ENCODE measurements at regions not wholly inside any gene's neighbourhood (a gene's known extent, or its start where the extent isn't known, plus 50 kb on each side); places are given as distances from the start of the nearest gene placed in this dataset.
"Not testable (repeated sequence)": the region's sequence is repeated elsewhere in the genome, so short reads cannot be mapped to it uniquely, and the experiment has no call there.

DNA sequence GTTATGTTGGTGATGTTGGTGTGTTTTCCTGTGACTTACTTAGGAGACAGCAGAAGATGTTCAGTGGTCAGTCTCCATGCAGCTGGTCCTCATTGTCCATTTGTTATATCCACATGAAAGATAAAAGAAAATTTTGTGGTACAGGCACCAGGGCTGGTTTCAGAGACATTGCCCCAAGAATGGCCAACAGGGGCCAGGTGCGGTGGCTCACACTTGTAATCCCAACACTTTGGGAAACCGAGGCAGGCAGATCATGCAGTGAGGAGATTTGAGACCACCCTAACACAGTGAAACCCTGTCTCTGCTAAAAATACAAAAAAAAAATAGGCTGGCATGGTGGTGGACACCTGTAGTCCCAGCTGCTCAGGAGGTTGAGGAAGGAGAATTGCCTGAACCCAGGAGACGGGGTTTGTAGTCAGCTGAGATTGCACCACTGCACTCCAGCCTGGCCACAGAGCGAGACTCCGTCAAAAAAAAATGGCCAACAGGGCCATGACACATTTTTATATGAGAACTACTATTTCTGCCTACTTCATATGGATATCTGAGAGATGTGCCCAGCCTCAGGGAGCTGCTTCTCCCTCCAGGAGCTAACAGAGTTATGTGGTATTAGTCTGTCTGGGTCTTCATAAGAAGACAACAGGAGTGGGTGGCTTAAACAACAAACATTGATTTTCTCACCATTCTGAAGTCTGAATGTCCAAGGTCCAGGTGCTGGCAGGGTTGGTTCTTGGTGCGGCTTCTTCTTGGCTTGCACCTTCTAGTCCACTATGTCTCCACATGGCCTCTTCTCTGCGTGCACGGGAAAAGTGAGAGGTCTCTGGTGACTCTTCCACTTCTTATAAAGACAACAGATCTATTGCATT is 821.7 kb downstream of the TMEM121 start:
- no peak for DNase-seq

DNA sequence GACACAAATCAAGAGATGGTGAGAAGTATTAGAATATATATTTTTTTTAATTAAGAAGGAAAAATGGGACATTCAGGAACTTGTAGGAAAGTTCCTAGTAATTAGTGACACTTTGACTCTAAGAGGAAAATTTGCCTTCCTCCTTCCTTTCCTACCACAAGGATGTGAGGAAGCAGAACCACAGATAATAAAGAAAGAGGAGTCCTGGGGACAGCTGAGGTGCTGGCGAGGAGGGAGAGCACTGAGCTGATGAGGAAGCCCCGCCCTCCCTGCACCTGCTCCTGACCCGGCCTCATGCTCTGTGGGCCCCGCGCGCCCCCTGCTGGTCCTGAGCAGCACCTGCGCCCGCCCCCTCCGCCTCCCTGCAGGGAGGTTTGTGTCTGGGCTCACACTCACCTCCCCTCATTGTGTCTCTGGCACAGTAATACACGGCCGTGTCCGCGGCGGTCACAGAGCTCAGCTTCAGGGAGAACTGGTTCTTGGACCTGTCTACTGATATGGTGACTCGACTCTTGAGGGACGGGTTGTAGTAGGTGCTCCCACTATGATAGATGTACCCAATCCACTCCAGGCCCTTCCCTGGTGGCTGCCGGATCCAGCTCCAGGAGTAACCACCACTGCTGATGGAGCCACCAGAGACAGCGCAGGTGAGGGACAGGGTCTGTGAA is 822.6 kb downstream of the TMEM121 start:
- peak; percentile 5 for DNase-seq

DNA sequence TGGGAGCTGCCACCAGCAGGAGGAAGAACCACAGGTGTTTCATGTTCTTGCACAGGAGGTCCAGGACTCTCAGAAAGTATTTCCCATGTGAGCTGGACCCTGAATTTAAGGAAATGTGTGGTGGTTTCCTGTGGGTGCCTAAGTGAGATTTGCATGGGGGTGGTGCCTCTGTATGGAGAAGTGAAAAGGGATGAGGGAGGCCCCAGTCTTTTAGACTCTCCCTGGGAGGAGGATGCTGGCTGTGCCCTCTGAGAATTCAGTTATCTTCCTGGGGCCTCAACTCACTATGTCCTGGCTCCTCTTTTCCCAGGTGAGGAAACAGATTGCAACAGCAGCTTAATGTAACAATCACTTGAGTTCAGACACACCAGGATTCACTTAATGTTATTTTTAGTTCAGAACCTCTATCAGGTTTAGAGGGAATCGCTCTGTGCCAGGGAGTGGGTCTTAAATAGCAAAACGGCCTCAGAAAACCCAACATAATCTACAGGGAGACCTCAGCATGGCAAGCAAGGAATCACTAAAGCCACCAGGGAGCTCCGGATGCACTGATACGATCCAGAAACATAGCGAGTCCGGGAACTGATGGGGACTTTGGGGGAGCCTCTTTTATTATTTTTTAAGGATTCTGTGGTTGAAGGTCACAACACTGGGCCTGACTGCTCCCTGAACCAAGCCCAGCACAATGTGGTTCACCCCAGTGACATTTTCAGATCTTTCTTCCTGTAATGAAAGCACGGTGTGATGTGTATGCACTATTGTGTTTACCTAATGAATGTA is 823.5 kb downstream of the TMEM121 start:
- DNase-seq = not testable (repeated sequence)

DNA sequence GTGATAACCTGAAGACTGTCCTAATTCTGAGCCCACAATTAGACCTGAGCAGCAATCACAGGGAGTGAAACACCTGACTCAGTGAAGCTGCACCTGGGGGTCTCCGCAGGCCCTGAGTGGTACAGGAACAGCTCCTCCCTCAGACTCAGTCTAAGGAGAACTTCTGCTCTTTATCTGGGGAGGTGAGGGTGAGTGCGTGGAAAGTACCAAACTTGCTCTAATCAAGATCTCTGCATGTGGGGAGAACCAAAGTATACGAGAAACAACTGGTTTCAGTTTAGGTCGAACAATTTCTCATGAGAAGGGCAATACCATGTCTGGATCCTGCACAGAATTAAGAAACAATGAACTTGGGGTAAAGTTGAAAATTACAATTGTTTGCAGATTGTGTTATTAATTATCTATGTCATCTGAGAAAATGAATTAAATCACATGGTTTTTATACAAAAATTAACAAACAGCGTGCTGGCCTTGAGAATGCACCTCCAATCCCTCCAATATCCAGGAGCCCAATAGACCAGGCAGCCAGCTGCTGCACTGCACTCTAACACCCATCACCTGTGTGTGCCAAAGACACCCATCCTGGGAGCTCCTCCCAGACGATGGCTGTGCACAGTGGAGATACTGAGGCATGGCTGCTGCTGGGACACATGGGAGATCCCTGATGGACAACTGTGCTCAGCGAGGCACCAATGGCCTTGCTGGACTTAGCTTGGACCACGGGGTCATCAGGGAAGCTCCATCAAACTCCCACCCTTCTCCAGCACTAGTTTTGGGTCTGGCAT is 828.8 kb downstream of the TMEM121 start:
- DNase-seq = not testable (repeated sequence)

DNA sequence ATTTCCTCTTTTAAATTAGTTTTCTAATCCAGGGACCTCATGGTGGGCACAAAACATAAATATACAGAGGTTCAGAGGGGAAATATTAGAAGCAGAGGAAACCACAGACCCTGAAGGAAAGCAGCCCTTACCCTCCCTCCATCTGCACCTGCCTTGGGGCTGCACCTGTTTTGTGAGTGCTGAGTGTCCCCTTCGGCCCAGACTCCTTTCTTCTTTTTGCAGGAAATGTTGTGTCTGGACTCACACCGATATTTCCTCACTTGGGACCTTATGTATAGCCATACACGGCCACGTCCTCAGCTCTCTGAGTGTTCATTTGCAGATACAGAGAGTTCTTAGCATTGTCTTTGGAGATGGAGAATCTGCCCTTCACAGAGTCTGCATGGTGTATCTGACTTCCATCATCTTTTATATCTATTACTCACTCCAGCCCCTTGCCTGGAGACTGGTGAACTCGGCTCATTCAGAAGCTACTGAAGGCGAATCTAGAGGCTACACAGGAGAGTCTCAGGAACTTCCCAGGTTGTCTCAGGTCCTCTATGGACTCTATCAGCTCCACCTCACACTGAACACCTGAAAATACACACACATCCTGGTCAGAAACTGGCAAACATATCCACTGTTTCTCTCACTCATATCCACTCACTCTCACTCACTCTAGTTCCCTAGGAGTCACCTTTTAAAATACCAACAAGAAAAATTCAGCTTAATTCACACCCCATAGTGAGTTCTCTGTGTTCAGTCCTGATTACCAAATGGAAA is 829.7 kb downstream of the TMEM121 start:
- not testable (repeated sequence) for DNase-seq

DNA sequence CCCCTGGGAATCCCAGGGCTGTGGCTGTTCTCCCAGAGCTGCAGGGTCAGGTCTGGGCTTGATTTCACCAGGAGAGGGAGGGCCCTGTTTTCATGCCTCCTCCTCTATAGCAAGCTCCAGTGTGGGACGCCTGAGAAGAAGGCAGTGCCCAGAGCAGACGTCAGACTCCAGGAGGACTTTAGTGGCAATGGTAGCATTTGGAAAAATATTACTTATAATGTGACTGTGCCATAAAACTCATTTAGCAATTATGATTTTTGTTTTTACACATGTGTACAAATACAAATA is 830.2 kb downstream of the TMEM121 start:
- DNase-seq = not testable (repeated sequence)

DNA sequence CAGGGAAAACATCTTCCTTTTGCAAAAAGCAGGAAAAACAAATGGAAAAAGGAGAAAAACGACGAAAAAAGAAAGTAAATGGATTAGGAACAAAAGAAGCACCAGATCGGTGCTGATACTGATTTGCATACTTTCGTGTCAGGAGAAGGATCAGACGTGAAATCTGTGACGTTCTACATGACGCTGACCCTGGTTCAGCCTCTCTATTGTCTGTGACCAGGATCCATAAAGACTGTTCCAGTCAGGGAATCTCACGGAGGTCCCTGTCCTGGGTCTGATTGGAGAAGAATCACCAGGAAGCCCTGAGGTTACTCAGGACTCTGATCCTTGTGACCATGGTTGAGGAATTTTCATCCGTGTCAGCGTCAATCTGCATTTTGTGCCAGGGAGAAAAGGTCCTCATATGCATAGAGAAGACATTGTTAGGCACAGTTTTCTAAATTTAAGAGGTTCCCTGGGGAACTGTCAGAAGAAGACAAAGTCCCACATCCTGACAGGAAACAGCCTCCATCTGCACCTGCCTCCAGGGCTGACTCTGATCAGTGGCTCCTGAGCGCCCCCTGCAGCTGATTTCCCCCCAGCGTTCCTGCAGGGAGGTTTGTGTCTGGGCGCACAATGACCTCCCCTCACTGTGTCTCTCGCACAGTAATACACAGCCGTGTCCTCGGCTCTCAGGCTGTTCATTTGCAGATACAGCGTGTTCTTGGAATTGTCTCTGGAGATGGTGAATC is 832.9 kb downstream of the TMEM121 start:
- DNase-seq = not testable (repeated sequence)

DNA sequence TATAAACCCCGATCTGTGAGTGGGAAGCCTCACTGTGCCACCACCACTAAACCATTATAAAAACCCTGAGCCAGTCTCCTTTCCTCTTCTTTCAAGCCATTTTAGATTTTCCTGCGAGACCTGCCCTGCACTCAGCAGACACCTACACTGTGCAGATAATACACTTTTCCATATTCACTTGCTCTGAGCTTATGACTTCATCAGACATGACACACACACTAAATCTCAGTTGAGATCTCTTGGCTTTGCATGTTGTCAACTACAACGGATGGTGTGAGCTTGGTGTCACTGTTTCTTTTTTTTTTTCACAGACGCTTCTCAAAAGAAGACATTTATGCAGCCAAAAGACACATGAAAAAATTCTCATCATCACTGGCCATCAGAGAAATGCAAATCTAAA is 839.0 kb downstream of the TMEM121 start:
- DNase-seq = not testable (repeated sequence)

DNA sequence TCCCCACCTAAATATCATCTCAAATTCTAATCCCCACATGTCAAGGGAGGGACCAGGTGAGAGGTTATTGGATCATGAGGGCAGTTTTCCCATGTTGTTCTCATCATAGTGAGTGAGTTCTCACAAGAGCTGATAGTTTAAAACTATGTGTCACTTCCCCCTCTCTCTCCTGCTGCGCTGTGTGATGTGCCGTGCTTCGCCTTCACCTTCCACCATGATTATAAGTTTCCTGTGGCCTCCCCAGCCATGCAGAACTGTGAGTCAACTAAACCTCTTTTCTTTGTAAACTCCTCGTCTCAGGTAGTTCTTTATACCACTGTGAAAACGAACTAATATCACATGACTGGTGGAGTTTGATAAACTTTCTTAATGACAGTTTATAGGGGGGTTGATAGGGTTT is 839.5 kb downstream of the TMEM121 start:
- not testable (repeated sequence) for DNase-seq

DNA sequence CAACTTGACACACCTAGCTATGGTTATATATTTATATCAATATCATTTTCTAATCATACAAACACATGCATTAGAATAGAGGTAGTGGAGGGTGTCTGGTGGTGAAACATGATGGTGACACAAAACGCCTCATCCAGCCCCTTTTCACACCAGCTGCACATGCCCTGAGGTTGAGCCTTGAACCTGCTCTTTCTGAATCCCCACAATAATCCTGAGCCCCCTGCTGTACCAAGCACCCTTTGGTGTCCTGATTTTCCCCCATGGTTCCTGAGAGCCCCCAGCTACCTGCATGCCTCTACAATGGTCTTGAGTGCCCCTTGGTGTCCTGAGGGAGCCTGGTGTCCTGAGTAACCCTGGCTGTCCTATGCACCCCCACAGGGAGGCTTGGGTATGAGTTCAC is 840.6 kb downstream of the TMEM121 start:
- DNase-seq = not testable (repeated sequence)

DNA sequence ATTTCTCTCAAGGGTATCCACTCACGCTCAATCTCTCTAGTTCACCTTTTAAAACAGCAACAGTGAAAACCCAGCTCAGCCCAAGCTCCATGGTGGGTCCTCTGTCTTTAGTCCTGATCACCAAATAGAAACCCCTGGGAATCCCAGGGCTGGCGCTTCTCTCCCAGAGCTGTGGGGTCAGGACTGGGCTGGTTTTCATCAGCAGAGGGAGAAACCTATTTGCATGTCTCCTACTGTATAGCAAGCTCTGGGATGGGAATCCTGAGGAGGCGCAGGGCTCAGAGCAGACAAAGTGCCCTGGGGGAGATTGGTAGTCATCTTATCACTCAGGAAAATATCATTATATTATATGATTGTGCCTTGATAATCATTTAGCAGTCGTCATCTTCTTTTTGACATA is 843.1 kb downstream of the TMEM121 start:
- DNase-seq = not testable (repeated sequence)

DNA sequence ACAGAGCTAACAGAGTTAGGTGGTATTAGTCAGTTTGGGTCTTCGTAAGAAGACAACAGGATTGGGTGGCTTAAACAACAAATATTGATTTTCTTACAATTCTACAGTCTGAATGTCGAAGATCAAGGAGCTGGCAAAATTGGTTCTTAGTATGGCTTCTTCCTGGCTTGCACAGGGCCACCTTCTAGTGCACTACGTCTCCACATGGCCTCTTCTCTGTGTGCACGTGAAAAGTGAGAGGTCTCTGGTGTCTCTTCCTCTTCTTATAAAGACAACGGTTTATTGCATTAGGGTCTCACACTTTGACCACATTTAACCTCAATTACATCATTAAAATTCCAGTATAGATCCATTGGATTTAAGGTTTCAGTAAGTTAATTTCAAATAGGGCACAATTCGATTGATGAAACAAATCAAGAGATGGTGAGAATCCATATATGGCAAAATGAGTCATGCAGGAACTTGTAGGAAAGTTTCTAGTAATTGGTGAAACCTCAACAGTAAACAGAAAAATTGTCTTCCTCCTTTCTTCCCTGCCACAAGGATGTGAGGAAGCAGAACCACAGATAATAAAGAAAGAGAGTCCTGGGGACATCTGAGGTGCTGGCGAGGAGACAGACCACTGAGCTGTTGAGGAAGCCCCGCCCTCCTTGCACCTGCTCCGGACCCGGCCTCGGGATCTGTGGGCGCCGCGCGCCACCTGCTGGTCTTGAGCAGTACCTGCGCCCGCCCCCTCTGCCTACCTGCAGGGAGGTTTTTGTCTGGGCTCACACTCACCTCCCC is 846.7 kb downstream of the TMEM121 start:
- peak; percentile 14 for DNase-seq

DNA sequence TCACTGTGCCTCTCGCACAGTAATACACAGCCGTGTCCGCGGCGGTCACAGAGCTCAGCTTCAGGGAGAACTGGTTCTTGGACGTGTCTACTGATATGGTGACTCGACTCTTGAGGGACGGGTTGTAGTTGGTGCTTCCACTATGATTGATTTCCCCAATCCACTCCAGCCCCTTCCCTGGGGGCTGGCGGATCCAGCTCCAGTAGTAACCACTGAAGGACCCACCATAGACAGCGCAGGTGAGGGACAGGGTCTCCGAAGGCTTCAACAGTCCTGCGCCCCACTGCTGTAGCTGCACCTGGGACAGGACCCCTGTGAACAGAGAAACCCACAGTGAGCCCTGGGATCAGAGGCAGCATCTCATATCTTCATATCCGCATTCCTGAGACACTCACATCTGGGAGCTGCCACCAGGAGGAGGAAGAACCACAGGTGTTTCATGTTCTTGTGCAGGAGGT is 847.3 kb downstream of the TMEM121 start:
- not testable (repeated sequence) for DNase-seq

DNA sequence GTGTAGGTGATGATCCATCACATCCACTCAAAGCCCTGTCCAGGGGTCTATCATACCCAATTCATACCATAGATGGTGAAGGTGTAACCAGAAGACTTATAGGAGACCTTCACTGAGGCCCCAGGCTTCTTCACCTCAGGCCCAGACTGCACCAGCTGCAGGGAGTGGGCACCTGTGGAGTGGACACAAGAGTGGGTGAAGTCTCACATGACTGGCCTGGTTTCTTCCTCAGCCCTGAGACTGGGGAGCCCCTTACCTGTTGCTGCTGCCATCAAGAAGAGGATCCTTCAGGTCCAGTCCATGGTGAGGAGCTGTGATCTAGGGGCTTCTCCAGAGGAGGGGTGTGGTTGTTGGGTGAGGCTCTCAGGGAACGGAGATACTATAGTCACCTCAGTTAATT is 851.0 kb downstream of the TMEM121 start:
- no peak for DNase-seq

DNA sequence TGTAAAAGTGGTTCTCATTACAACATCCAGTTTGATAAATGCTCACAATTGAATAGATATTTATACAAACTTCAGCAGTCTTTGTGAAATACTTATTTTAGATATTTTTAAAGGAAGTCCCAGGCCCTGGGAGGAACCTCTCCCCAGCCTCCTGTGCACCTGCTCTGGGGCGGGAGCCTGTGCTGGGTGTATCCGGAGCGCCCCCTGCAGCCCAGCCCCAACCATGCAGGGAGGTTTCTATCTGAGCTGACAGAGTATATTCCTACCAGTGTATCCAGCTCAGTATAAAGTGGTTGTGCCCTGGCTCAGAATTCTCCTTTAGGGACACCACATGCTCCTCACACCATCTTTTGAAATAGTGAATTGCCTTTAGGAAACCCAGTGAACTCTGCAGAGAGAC is 851.8 kb downstream of the TMEM121 start:
- peak; percentile 11 for DNase-seq

DNA sequence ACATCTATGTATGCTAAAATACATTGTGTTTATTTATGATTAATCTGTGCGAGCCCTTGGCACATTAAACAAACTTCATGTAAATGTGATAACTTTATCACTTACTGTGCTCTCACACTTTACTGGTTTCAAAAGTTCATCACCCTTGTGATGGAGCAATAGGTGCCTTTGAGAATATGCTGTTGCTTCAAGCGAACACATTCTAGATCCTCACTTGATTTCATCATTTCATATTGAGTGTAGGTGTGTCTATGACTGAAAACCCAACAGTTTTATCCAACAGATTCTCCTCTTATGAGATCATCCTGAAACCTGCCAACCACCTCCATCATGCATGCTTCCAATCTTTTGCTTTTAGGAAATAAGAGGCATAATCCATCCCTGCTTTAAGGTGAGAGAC is 854.4 kb downstream of the TMEM121 start:
- DNase-seq = no peak

DNA sequence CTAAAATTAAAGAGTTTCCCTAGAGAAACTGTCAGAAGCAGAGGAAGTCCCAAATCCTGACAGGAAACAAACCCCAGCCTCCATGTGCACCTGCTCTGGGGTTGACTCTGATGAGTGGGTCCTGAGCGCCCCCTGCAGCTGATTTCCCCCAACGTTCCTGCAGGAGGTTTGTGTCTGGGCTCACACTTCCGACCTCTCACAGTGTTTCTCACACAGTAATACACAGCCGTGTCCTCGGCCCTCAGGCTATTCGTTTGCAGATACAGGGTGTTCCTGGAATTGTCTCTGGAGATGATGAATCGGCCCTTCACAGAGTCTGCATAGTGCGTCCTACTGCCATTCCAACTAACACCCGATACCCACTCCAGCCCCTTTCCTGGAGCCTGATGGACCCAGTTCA is 862.8 kb downstream of the TMEM121 start:
- not testable (repeated sequence) for DNase-seq

DNA sequence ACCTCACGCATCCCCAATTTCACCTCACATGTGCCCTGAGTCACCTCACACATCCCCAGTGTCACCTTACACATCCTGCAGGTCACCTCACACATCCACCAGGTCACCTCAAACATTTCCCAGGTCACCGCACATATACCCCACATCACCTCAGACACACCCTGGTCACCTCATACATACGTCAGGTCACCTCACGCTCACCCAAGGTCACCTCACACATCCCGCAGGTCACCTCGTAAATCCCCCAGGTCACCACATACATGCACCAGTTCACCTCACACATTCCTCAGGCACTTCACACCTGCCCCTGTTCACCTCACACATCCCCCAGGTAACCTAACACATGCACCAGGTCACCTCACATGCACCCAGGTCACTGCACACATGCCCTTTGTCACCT is 864.0 kb downstream of the TMEM121 start:
- DNase-seq = no peak

DNA sequence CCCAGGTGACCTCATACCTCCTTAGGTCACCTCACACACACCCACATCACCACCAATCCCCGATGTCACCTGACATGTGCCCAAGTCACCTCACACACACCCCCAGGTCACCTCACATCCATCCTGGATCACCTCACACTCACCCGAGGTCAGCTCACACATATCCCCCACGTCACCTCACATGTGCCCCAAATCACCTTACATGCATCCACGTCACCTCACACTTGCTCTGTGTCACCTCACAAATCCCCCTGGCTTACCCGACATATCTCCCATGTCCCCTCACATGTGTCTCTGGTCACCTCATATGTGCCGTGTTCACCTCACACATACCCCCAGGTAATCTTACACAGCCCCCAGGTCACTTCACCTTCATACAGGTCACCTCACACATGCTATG is 864.6 kb downstream of the TMEM121 start:
- no peak for DNase-seq

DNA sequence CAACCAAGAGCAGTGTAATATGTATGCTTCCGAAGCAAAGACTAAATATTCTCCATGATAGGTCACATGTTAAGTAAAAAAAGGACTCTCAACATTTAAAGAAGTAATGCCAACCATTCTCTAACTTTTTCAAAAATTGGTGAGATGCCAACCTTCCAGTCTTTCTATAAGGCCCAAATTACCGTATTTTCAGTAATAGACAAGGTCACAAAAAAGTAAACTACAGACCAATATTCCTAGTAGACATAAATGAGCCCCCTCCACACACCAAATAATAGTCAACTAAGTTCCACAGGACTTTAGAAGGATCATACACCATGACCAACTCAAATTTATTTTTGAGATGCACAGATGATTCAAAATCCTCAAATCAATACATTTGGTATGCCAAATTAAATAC is 867.4 kb downstream of the TMEM121 start:
- DNase-seq = no peak
